RWPE1 (cell line): ENCODE measurements at regions not wholly inside any gene's neighbourhood (a gene's known extent, or its start where the extent isn't known, plus 50 kb on each side); places are given as distances from the start of the nearest gene placed in this dataset.
A peak's percentile ranks its signal among the peaks of the same experiment; 100 is the strongest.

Source experiments
- CTCF ChIA-PET: fragments of 350-600 bp; sonication (Branson Sonifier 250); formaldehyde crosslinking; extraction: SDS; loops from one replicate; lab custom pipeline; 2021; lab: Yijun Ruan, JAX
- POLR2A ChIA-PET: fragments of 400-600 bp; formaldehyde crosslinking; extraction: SDS; loops from one replicate; lab custom pipeline; 2020; ENCODE audit warnings: antibody characterized with exemption; ENCODE audit not compliant: low non-redundant PET; lab: Yijun Ruan, JAX
- DNase-seq: peaks from one replicate; pipeline ENCODE4 v3.0.0; 2012; ENCODE audit warnings: low spot score
- H3K27ac ChIP-seq: fragments of 450-650 bp; 2 replicates; pipeline ENCODE4 v1.5.1; 2017
- TF ChIP-seq, protein P1 (sequence below): fragments of 450-650 bp; conservative IDR thresholded peaks from 2 replicates; pipeline ENCODE4 v1.5.1; 2017; ENCODE audit warnings: low read depth, mild to moderate bottlenecking

DNA sequence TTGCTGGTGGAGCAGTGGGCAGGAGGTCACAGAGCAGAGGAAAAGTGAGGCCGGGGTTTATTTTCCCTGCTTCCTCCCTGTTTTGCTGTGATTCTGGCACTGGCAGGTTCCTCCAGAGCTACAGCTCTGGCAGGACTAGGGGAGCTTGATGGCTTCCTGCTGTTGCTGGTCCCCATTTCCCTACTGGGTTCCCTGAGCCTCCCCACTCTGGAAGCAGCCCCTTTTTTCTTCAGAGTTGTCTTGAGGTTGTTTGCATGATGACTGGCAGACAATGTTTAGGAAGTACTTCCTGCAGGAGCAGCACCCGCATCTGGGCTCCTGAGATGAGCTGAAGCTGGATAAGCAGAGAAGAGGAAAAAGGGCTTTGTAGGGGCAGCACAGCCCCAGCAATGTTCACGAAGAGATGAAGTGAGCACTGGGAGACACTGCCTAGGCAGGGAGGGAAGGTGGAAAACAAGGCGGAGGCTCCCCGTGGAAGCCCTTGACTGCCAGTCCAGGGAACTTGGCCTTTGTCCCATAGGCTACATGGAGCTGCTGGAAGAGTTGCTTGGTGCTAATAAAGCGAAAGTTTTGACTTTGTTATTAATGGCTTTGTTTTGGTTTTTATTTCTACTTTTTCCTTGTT is 126.9 kb downstream of the SLC38A6 start:
- CTCF ChIA-PET = interaction anchor here (0.6 to 0.7 kb wide), 2 partner anchors 65 to 678 kb away, joined by 3 read pairs; no protein-coding TSS in a partner anchor

GRCh38 chr14:61106959-61107641 is 126.1 kb downstream of the SLC38A6 start:
- DNase-seq = no peak
- ChIA-PET POLR2A (no interaction called here), CTCF (no interaction called here)
- TF ChIP-seq, protein P1, sequence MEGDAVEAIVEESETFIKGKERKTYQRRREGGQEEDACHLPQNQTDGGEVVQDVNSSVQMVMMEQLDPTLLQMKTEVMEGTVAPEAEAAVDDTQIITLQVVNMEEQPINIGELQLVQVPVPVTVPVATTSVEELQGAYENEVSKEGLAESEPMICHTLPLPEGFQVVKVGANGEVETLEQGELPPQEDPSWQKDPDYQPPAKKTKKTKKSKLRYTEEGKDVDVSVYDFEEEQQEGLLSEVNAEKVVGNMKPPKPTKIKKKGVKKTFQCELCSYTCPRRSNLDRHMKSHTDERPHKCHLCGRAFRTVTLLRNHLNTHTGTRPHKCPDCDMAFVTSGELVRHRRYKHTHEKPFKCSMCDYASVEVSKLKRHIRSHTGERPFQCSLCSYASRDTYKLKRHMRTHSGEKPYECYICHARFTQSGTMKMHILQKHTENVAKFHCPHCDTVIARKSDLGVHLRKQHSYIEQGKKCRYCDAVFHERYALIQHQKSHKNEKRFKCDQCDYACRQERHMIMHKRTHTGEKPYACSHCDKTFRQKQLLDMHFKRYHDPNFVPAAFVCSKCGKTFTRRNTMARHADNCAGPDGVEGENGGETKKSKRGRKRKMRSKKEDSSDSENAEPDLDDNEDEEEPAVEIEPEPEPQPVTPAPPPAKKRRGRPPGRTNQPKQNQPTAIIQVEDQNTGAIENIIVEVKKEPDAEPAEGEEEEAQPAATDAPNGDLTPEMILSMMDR = no peak
- H3K27ac ChIP-seq = peak overlapping the region; percentile 22; the same call in 1 of the 2 replicates

More for the DNA sequence above, 126.9 kb downstream of the SLC38A6 start:
- peak overlapping the region; percentile 22; the same call in 1 of the 2 replicates for H3K27ac ChIP-seq
- TF ChIP-seq, protein P1 = no peak
- POLR2A ChIA-PET = no interaction called here
- DNase-seq = no peak

DNA sequence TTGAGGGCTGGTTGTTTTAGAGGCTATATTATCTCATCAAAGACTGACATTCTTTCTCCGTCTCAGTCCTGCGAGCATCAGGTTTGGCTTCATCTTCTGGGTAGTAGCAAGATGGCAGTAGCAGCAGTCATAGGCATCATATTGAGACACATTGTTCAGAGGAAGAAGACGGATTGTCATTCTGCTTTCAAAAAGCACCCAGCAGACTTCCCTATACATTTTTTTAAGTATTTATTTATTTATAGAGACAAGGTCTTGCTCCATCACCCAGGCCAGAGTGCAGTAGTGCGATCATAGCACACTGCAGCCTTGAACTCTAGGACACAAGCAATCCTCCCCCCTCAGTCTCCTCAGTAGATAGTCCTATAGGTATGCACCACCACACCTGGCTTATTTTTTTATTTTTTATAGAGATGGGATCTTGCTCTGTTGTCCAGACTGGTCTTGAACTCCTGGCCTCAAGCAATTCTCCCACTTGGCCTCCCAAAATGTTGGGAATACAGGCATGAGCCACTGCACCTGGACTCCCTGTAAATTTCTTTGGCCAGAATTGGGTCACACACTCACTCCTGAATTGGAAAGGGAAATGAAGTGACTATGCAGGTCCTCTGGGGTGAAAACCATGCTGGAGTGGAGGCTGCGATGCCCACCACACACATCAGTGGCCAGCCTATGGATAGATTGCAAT is 125.4 kb downstream of the SLC38A6 start:
- H3K27ac ChIP-seq = peak overlapping the region; percentile 22; the same call in 1 of the 2 replicates
- CTCF ChIA-PET = no interaction called here
- POLR2A ChIA-PET = no interaction called here
- TF ChIP-seq, protein P1 = no peak; the same call in 1 of the 2 replicates
- DNase-seq = no peak

- ChIA-PET POLR2A (no interaction called here), CTCF (interaction anchor here (0.6 kb wide), 1 partner anchor 74 kb away, joined by 3 read pairs; no protein-coding TSS in a partner anchor)
- DNase-seq = no peak
- TF ChIP-seq, protein P1 = no peak
- H3K27ac ChIP-seq = peak overlapping the region; percentile 100
These were observed 123.3 kb downstream of the SLC38A6 start for GRCh38 chr14:61104358-61104757.

GRCh38 chr14:61103541-61104339 is 122.7 kb downstream of the SLC38A6 start:
- POLR2A ChIA-PET = no interaction called here
- peak overlapping the region; percentile 100 for H3K27ac ChIP-seq
- TF ChIP-seq, protein P1 = no peak
- DNase-seq = peak; percentile 98
- CTCF ChIA-PET = interaction anchor here (0.6 kb wide), 1 partner anchor 75 kb away, joined by 3 read pairs; no protein-coding TSS in a partner anchor
